ENCODE measurements at regions not wholly inside any gene's neighbourhood (a gene's known extent, or its start where the extent isn't known, plus 50 kb on each side); places are given as distances from the start of the nearest gene placed in this dataset.

GRCh38 chr5:142542078-142542477 lies 143.8 kb downstream of the FGF1 start:
- TF ChIP-seq POLR2AphosphoS5 (IDR thresholded peaks at IDR 0.05; ENCODE audit: insufficient read depth, low read depth, low read length): no peak
- no peak for TF ChIP-seq POLR2A (IDR thresholded peaks at IDR 0.05; ENCODE audit: low read depth, low read length)
- no peak for TF ChIP-seq CTCF (IDR thresholded peaks at IDR 0.05; ENCODE audit: extremely low read depth in 1 of 2, insufficient read depth in 1 of 2, low read depth in 1 of 2, low read length in 2 of 2)
- TF ChIP-seq MYC (IDR thresholded peaks at IDR 0.05; ENCODE audit: low read depth, low read length): no peak
- TF ChIP-seq, protein P1, sequence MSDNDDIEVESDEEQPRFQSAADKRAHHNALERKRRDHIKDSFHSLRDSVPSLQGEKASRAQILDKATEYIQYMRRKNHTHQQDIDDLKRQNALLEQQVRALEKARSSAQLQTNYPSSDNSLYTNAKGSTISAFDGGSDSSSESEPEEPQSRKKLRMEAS (IDR thresholded peaks at IDR 0.05; ENCODE audit: insufficient read depth, insufficient read length): no peak
- TF ChIP-seq EZH2 (IDR thresholded peaks at IDR 0.05; ENCODE audit: borderline replicate concordance, low read depth, low read length, severe bottlenecking): no peak
- no peak for TF ChIP-seq JUN (IDR thresholded peaks at IDR 0.05; ENCODE audit: borderline replicate concordance, insufficient read depth, insufficient read length, low read depth)
